Nephron (organoid): ENCODE measurements at regions not wholly inside any gene's neighbourhood (a gene's known extent, or its start where the extent isn't known, plus 50 kb on each side); places are given as distances from the start of the nearest gene placed in this dataset.
"Not testable (repeated sequence)": the region's sequence is repeated elsewhere in the genome, so short reads cannot be mapped to it uniquely, and the experiment has no call there.

ENCODE experiments used
- H3K27ac Mint-ChIP-seq, 3 experiments: 2 replicates each; pipeline ENCODE4 v1.8.0; 2020; ENCODE audit warnings: mixed read lengths in 3 of 3, mild to moderate bottlenecking in 2 of 3, moderate library complexity in 1 of 3
- H3K27me3 Mint-ChIP-seq: 2 replicates; pipeline ENCODE4 v1.8.0; 2021; ENCODE audit warnings: low read depth, mild to moderate bottlenecking, moderate library complexity, mixed read lengths
- H3K36me3 Mint-ChIP-seq: 2 replicates; pipeline ENCODE4 v1.8.0; 2020; ENCODE audit warnings: low read depth, mixed read lengths
- H3K4me1 Mint-ChIP-seq: 2 replicates; pipeline ENCODE4 v1.8.0; 2020; ENCODE audit warnings: mixed read lengths
- H3K4me3 Mint-ChIP-seq, 3 experiments: 2 replicates each; pipeline ENCODE4 v1.8.0; 2020; ENCODE audit warnings: mild to moderate bottlenecking in 3 of 3, mixed read lengths in 3 of 3, moderate library complexity in 2 of 3
- H3K9me3 Mint-ChIP-seq: 2 replicates; pipeline ENCODE4 v1.8.0; 2020; ENCODE audit warnings: mixed read lengths
- CTCF ChIP-seq, 3 experiments: fragments of 200-600 bp; sonication (generic); IDR thresholded peaks; one replicate each; pipeline ENCODE4 v1.5.0; 2021; ENCODE audit warnings: antibody characterized with exemption in 3 of 3; ENCODE audit not compliant: unreplicated experiment in 3 of 3

GRCh38 chr5:90325093-90325492, 84.5 kb downstream of the CETN3 start:
- no peaks in the 10 kb centered on the region for H3K36me3 Mint-ChIP-seq
- H3K9me3 Mint-ChIP-seq, result peaks cover 44% of the 10 kb centered on the region
- H3K27ac Mint-ChIP-seq, result no peak overlapping the region
- H3K4me3 Mint-ChIP-seq, result no peak overlapping the region
- no peaks in the 10 kb centered on the region for H3K4me1 Mint-ChIP-seq
- no peak for TF ChIP-seq CTCF (IDR thresholded peaks at IDR 0.05; ENCODE audit: unreplicated experiment in 3 of 3)
- H3K27me3 Mint-ChIP-seq, result peaks cover 6% of the 10 kb centered on the region

- H3K27ac Mint-ChIP-seq, H3K27me3 Mint-ChIP-seq, H3K36me3 Mint-ChIP-seq, H3K4me3 Mint-ChIP-seq, H3K4me1 Mint-ChIP-seq: not testable (repeated sequence)
- peaks cover 44% of the 10 kb centered on the region for H3K9me3 Mint-ChIP-seq
Measured at GRCh38 chr5:90320348-90320747, 89.2 kb downstream of the CETN3 start.

- no peaks in the 10 kb centered on the region for H3K4me1 Mint-ChIP-seq
- TF ChIP-seq CTCF (IDR thresholded peaks at IDR 0.05; ENCODE audit: unreplicated experiment in 3 of 3), result no peak
- H3K9me3 Mint-ChIP-seq, result no peaks in the 10 kb centered on the region
- H3K4me3 Mint-ChIP-seq, result no peak overlapping the region
- no peaks in the 10 kb centered on the region for H3K36me3 Mint-ChIP-seq
- no peak overlapping the region for H3K27ac Mint-ChIP-seq
- no peaks in the 10 kb centered on the region for H3K27me3 Mint-ChIP-seq
Measured at GRCh38 chr5:90312027-90312426, 97.5 kb downstream of the CETN3 start.

- TF ChIP-seq CTCF (IDR thresholded peaks at IDR 0.05; ENCODE audit: unreplicated experiment in 3 of 3), result no peak
- H3K27me3 Mint-ChIP-seq, result no peaks in the 10 kb centered on the region
Measured at GRCh38 chr5:90311401-90311800, 98.2 kb downstream of the CETN3 start.

GRCh38 chr5:90308787-90309585, 100.6 kb downstream of the CETN3 start:
- no peak overlapping the region for H3K27ac Mint-ChIP-seq
- TF ChIP-seq CTCF (IDR thresholded peaks at IDR 0.05; ENCODE audit: unreplicated experiment in 3 of 3), result no peak
- no peaks in the 10 kb centered on the region for H3K4me1 Mint-ChIP-seq
- no peaks in the 10 kb centered on the region for H3K27me3 Mint-ChIP-seq
- H3K4me3 Mint-ChIP-seq, result no peak overlapping the region
- no peaks in the 10 kb centered on the region for H3K36me3 Mint-ChIP-seq
- H3K9me3 Mint-ChIP-seq, result no peaks in the 10 kb centered on the region

More at GRCh38 chr5:90311401-90311800, 98.2 kb downstream of the CETN3 start:
- no peaks in the 10 kb centered on the region for H3K36me3 Mint-ChIP-seq
- H3K4me3 Mint-ChIP-seq, result no peak overlapping the region
- no peaks in the 10 kb centered on the region for H3K4me1 Mint-ChIP-seq
- no peaks in the 10 kb centered on the region for H3K9me3 Mint-ChIP-seq
- H3K27ac Mint-ChIP-seq, result no peak overlapping the region

- H3K4me1 Mint-ChIP-seq, result no peaks in the 10 kb centered on the region
- no peak overlapping the region for H3K27ac Mint-ChIP-seq
- no peak for TF ChIP-seq CTCF (IDR thresholded peaks at IDR 0.05; ENCODE audit: unreplicated experiment in 3 of 3)
- no peaks in the 10 kb centered on the region for H3K36me3 Mint-ChIP-seq
- H3K9me3 Mint-ChIP-seq, result no peaks in the 10 kb centered on the region
- H3K27me3 Mint-ChIP-seq, result no peaks in the 10 kb centered on the region
- H3K4me3 Mint-ChIP-seq, result no peak overlapping the region
Measured at GRCh38 chr5:90307782-90308181, 101.8 kb downstream of the CETN3 start.
